ENCODE measurements at regions not wholly inside any gene's neighbourhood (a gene's known extent, or its start where the extent isn't known, plus 50 kb on each side); places are given as distances from the start of the nearest gene placed in this dataset.

GRCh38 chr5:67896311-67896929 is 319.1 kb upstream of the PIK3R1 start:
- TF ChIP-seq ZNF565 (CRISPR knock-in tag; conservative IDR thresholded peaks at IDR 0.05; ENCODE audit: low read depth) (no peak), TOX (CRISPR knock-in tag; IDR thresholded peaks at IDR 0.05; ENCODE audit: borderline replicate concordance) (no peak), ZC3H10 (CRISPR knock-in tag; IDR thresholded peaks at IDR 0.05) (no peak), RARB (CRISPR knock-in tag; IDR thresholded peaks at IDR 0.05) (no peak), SNAI2 (CRISPR knock-in tag; IDR thresholded peaks at IDR 0.05) (no peak), ZNF70 (CRISPR knock-in tag; IDR thresholded peaks at IDR 0.05) (no peak), CREB5 (CRISPR knock-in tag; IDR thresholded peaks at IDR 0.05; ENCODE audit: low read depth) (no peak)
- TF ChIP-seq, protein P1, sequence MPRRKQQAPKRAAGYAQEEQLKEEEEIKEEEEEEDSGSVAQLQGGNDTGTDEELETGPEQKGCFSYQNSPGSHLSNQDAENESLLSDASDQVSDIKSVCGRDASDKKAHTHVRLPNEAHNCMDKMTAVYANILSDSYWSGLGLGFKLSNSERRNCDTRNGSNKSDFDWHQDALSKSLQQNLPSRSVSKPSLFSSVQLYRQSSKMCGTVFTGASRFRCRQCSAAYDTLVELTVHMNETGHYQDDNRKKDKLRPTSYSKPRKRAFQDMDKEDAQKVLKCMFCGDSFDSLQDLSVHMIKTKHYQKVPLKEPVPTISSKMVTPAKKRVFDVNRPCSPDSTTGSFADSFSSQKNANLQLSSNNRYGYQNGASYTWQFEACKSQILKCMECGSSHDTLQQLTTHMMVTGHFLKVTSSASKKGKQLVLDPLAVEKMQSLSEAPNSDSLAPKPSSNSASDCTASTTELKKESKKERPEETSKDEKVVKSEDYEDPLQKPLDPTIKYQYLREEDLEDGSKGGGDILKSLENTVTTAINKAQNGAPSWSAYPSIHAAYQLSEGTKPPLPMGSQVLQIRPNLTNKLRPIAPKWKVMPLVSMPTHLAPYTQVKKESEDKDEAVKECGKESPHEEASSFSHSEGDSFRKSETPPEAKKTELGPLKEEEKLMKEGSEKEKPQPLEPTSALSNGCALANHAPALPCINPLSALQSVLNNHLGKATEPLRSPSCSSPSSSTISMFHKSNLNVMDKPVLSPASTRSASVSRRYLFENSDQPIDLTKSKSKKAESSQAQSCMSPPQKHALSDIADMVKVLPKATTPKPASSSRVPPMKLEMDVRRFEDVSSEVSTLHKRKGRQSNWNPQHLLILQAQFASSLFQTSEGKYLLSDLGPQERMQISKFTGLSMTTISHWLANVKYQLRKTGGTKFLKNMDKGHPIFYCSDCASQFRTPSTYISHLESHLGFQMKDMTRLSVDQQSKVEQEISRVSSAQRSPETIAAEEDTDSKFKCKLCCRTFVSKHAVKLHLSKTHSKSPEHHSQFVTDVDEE (CRISPR knock-in tag; IDR thresholded peaks at IDR 0.05), result no peak

Measured in SK-N-SH treated with all-trans-retinoic acid at 6 μM for 48 hours (cell line).